Lung (tissue), 11 donors: ENCODE measurements at regions not wholly inside any gene's neighbourhood (a gene's known extent, or its start where the extent isn't known, plus 50 kb on each side); places are given as distances from the start of the nearest gene placed in this dataset.

Experiments
- ATAC-seq: fragments of 200-7000 bp; cut with Tn5 transposase; one replicate; pipeline ENCODE4 v1.9.1; 2020; ENCODE audit warnings: moderate number of reproducible peaks; ENCODE audit not compliant: insufficient read depth, low FRiP score
- DNase-seq, 3 donors: peaks; one replicate each; pipeline ENCODE4 v3.0.0-alpha.2; 2013 to 2017
- H3K27ac ChIP-seq, 2 donors: one replicate each; pipeline ENCODE4 v1.5.1; 2013; ENCODE audit warnings: mild to moderate bottlenecking in 2 of 2, moderate library complexity in 2 of 2, control low read depth in 1 of 2, inconsistent platforms in 1 of 2, low read depth in 1 of 2, low read length in 1 of 2
- H3K27me3 ChIP-seq, 3 donors: one replicate each; pipeline ENCODE4 v1.5.1; 2013; ENCODE audit warnings: low read length in 2 of 3; ENCODE audit not compliant: control insufficient read depth in 3 of 3, insufficient read depth in 3 of 3
- H3K36me3 ChIP-seq, 4 donors: one replicate each; pipeline ENCODE4 v1.5.1; 2013; ENCODE audit warnings: low read length in 4 of 4, mild to moderate bottlenecking in 1 of 4, moderate library complexity in 1 of 4; ENCODE audit not compliant: control insufficient read depth in 4 of 4, insufficient read depth in 4 of 4
- H3K4me1 ChIP-seq, 5 donors: one replicate each; pipeline ENCODE4 v1.5.1; 2013; ENCODE audit warnings: low read length in 5 of 5, mild to moderate bottlenecking in 2 of 5, moderate library complexity in 1 of 5; ENCODE audit not compliant: control insufficient read depth in 5 of 5, insufficient read depth in 5 of 5
- H3K4me3 ChIP-seq: one replicate; pipeline ENCODE4 v1.5.1; 2013; ENCODE audit warnings: mild to moderate bottlenecking, control low read depth, moderate library complexity
- H3K9ac ChIP-seq, 2 donors: one replicate each; pipeline ENCODE4 v1.5.1; 2013; ENCODE audit warnings: low read length in 2 of 2, control low read depth in 1 of 2; ENCODE audit not compliant: insufficient read depth in 1 of 2
- H3K9me3 ChIP-seq, 4 donors: one replicate each; pipeline ENCODE4 v1.5.1; 2013; ENCODE audit warnings: low read length in 3 of 4, mild to moderate bottlenecking in 1 of 4, moderate library complexity in 1 of 4; ENCODE audit not compliant: control insufficient read depth in 4 of 4, insufficient read depth in 3 of 4
- CTCF ChIP-seq: IDR thresholded peaks from 2 replicates; pipeline ENCODE4 v1.5.1; 2012; ENCODE audit warnings: mild to moderate bottlenecking; ENCODE audit errors: control extremely low read depth, extremely low read depth
- WGBS, 2 donors: extraction: QIAGEN DNeasy Blood & Tissue Kit; methylation state at CpG; one replicate each; pipeline ENCODE4 v1.1.7; 2013; 5-methylcytosine and 5-hydroxymethylcytosine counted together
- donor health status: control.
- donor health status: control.
- donor health status: Bipolar disorder and iron deficiency.
- donor health status: healthy.
- donor health status: DM: yes; HTN: yes; CAD: no.

GRCh38 chr6:106892186-106892585 is 82.3 kb downstream of the CD24 start:
- no peak overlapping the region for H3K9ac ChIP-seq
- no peaks in the 10 kb centered on the region for H3K9me3 ChIP-seq
- H3K27ac ChIP-seq, result no peak overlapping the region
- no peak for TF ChIP-seq CTCF
- no peak overlapping the region for H3K4me3 ChIP-seq
- H3K27me3 ChIP-seq, result no peaks in the 10 kb centered on the region
- no peaks in the 10 kb centered on the region for H3K36me3 ChIP-seq
- H3K4me1 ChIP-seq, result no peaks in the 10 kb centered on the region
- DNase-seq, result no peak
- 94 to 98% methylated on average over 5 of the region's 5 CpGs for WGBS, 2 donors
- no peak for ATAC-seq

GRCh38 chr6:106890447-106890846 is 84.1 kb downstream of the CD24 start:
- WGBS, 2 donors, result 95 to 96% methylated on average over 2 of the region's 2 CpGs
- DNase-seq, result no peak
- no peak overlapping the region for H3K27ac ChIP-seq
- no peaks in the 10 kb centered on the region for H3K27me3 ChIP-seq
- no peak overlapping the region for H3K9ac ChIP-seq
- no peaks in the 10 kb centered on the region for H3K4me1 ChIP-seq
- H3K9me3 ChIP-seq, result no peaks in the 10 kb centered on the region
- H3K4me3 ChIP-seq, result no peak overlapping the region
- no peak for TF ChIP-seq CTCF
- H3K36me3 ChIP-seq, result no peaks in the 10 kb centered on the region
- no peak for ATAC-seq

GRCh38 chr6:106889692-106890091 is 84.8 kb downstream of the CD24 start:
- no peak for DNase-seq
- Histone ChIP-seq H3K27me3 (no peaks in the 10 kb centered on the region), H3K4me1 (no peaks in the 10 kb centered on the region), H3K36me3 (no peaks in the 10 kb centered on the region), H3K27ac (no peak overlapping the region), H3K9ac (no peak overlapping the region), H3K9me3 (no peaks in the 10 kb centered on the region), H3K4me3 (no peak overlapping the region)
- ATAC-seq, result no peak
- 23 to 77% methylated on average over 1 of the region's 1 CpG for WGBS, 2 donors
- TF ChIP-seq CTCF, result no peak
